WERI-Rb-1 (cell line): ENCODE measurements at regions not wholly inside any gene's neighbourhood (a gene's known extent, or its start where the extent isn't known, plus 50 kb on each side); places are given as distances from the start of the nearest gene placed in this dataset.

Experiments used
- DNase-seq: peaks from one replicate; pipeline ENCODE4 v3.0.0-alpha.2; 2020
- H3K27ac ChIP-seq: fragments of 250-450 bp; sonication (Bioruptor Pico); 2 replicates; pipeline ENCODE4 v1.5.1; 2020; ENCODE audit warnings: mild to moderate bottlenecking, moderate library complexity
- H3K27me3 ChIP-seq: fragments of 250-450 bp; sonication (Bioruptor Pico); 2 replicates; pipeline ENCODE4 v1.5.1; 2021; ENCODE audit warnings: mild to moderate bottlenecking, low read depth, moderate library complexity; ENCODE audit not compliant: insufficient read depth, severe bottlenecking
- H3K36me3 ChIP-seq: fragments of 250-450 bp; sonication (Bioruptor Pico); 2 replicates; pipeline ENCODE4 v1.5.1; 2020; ENCODE audit warnings: mild to moderate bottlenecking, moderate library complexity
- H3K4me3 ChIP-seq: 2 replicates; pipeline ENCODE4 v1.5.1; 2011; ENCODE audit warnings: low read depth, mild to moderate bottlenecking, control low read depth, low read length
- H3K9me3 ChIP-seq: fragments of 250-450 bp; sonication (Bioruptor Pico); 2 replicates; pipeline ENCODE4 v1.5.1; 2021; ENCODE audit warnings: mild to moderate bottlenecking, moderate library complexity; ENCODE audit not compliant: severe bottlenecking
- TF ChIP-seq, protein P1 (sequence below): IDR thresholded peaks from 2 replicates; pipeline ENCODE4 v1.5.1; 2011; ENCODE audit warnings: low read depth, mild to moderate bottlenecking, control low read depth, inconsistent platforms, low read length

DNA sequence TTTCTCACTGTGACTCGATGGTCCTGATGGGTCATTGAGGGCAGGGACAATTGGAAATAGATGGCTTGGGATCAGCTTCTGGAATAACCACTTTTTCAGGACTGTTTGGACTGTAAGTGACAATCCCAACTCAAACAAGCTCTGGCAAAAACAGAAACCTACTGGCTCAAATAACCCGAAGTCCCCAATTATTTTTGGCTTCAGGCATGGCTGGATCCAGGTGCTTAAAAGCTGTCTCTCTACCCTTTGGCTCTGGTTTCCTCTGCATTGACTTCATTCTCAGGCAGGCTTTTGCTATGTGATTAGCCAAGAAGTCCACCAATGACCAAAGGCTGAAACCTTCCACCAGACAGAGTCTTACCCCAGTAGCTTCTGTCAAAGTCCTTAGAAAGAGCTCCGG is 92.9 kb upstream of the PRR23E start:
- H3K27me3 ChIP-seq = no peaks in the 10 kb centered on the region
- TF ChIP-seq, protein P1, sequence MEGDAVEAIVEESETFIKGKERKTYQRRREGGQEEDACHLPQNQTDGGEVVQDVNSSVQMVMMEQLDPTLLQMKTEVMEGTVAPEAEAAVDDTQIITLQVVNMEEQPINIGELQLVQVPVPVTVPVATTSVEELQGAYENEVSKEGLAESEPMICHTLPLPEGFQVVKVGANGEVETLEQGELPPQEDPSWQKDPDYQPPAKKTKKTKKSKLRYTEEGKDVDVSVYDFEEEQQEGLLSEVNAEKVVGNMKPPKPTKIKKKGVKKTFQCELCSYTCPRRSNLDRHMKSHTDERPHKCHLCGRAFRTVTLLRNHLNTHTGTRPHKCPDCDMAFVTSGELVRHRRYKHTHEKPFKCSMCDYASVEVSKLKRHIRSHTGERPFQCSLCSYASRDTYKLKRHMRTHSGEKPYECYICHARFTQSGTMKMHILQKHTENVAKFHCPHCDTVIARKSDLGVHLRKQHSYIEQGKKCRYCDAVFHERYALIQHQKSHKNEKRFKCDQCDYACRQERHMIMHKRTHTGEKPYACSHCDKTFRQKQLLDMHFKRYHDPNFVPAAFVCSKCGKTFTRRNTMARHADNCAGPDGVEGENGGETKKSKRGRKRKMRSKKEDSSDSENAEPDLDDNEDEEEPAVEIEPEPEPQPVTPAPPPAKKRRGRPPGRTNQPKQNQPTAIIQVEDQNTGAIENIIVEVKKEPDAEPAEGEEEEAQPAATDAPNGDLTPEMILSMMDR = no peak
- no peak overlapping the region for H3K27ac ChIP-seq
- no peak for DNase-seq
- no peak overlapping the region for H3K4me3 ChIP-seq
- H3K36me3 ChIP-seq = no peaks in the 10 kb centered on the region
- peaks cover 10% of the 10 kb centered on the region for H3K9me3 ChIP-seq

DNA sequence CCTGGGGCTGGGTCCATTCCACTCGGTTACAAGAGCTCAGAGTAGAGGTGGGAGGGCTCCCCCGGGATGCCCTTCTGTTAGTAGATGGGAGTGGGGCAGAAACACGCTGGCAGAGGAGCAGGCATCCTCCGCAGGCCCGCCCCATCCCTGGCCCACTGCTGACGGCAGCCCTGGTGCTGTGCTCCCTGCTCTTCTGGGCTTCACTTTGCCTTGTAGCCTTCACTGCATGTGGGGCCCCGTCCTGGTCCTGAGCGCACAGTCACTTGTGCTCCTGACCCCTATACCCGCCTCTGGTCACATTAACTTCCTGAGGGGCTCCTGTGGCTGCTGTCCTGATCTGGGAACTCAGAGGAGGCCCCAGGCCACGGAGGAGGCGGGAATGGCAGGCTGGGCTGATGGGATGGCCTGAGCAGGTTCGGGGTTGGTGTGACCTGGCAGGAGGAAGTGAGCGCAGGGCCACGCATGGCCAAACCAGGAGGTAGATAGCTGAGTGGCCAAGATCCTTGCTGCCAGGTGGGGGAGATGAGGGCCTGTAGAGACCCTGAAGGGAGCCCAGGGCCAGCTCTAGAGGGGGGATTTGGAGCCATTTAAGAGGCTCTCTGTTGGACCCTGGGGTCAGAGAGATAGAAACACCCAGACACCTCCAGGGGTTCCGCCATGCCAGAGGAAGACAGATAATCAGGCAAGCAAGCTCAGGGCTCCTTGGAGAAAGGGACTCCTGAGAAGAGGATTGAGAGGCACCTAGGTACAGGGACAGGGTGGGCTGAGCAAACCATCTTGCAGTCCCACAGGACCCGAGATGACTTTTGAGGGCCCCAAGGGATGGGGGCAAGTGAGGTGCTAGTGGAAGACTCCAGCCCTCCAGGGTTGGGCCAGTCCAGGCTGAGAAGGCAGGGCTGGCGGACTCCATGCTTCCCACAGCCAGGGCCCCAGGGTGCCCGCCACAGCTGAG is 92.2 kb upstream of the PRR23E start:
- no peak overlapping the region for H3K27ac ChIP-seq
- TF ChIP-seq, protein P1 = no peak
- H3K27me3 ChIP-seq = no peaks in the 10 kb centered on the region
- peaks cover 2% of the 10 kb centered on the region for H3K9me3 ChIP-seq
- H3K36me3 ChIP-seq = no peaks in the 10 kb centered on the region
- no peak for DNase-seq
- no peak overlapping the region for H3K4me3 ChIP-seq

DNA sequence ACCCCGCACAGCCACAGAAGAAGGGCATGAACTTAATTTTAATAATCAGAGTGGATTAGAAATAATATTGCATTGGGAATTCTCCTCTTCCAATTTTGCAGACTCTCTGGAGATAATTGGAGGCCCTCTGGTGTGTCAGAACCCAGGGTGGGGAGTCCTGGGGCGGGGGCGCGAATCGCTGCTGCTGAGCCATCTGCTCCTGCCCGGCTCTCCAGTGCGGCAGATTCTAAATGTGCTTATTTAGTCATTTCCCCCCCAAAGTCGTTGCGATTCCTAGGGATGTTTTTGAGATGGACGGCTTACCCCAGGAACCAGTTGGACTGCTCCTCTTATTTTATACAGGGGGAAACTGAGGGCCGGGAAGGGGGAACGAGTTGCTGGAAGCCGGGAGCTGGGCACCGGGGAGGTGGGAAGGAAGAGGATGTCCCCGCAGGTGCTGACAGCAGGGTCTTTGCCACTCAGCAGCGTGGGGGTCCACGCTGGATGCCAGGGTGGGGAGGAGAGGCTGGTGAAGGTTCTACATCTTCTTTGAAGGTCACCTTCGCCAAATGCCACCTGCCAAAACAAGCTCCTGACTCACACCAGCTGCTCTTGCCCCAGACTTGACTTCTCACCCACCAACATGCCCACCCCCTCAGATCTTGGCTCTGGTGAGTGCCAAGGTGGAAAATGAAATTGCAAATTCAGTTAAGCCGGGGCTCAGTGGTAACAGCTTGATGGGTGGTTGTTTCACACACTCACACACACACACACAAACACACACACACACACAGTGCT is 91.3 kb upstream of the PRR23E start:
- TF ChIP-seq, protein P1 = no peak
- Histone ChIP-seq H3K4me3 (no peak overlapping the region), H3K27me3 (no peaks in the 10 kb centered on the region), H3K36me3 (no peaks in the 10 kb centered on the region), H3K9me3 (no peaks in the 10 kb centered on the region), H3K27ac (no peak overlapping the region)
- DNase-seq = no peak

DNA sequence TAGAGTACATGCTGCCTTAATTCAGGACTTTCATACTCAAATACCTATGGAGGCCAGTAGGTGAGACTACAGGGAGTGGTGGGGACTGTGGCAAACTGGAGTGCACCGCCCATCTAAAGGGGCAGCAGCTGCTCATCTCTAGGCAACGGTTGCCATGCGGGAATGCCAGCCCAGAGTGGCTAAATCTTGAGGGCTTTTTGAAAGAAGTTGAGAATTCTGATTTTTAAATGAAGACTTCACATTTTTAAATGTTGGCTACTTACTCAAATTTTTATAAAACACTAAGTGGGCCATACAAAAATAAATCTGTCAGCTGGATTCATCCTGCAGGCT is 90.8 kb upstream of the PRR23E start:
- DNase-seq = no peak
- Histone ChIP-seq H3K27ac (no peak overlapping the region), H3K36me3 (no peaks in the 10 kb centered on the region), H3K27me3 (no peaks in the 10 kb centered on the region), H3K4me3 (no peak overlapping the region), H3K9me3 (no peaks in the 10 kb centered on the region)
- TF ChIP-seq, protein P1 = no peak

DNA sequence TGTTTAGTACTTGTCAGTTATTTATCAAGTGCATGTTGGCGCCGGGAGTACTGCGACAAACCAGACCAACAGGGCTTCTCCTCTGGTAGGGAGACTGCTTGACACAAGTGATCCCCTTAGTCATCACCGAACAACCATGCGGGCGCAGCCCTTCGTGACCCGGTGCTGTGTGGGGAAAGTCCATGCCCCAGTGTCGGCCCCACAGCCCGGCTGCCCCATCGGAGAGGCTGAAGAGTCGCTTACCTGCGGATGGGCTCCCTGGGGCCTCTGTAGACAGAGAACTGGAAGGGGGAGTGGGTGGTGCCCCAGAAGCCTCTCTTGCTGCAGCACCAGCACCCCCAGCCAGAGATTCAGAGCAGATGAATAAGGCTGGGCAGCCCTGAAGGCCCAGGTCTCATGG is 90.3 kb upstream of the PRR23E start:
- DNase-seq = no peak
- TF ChIP-seq, protein P1 = no peak
- no peaks in the 10 kb centered on the region for H3K9me3 ChIP-seq
- no peak overlapping the region for H3K4me3 ChIP-seq
- no peaks in the 10 kb centered on the region for H3K36me3 ChIP-seq
- H3K27ac ChIP-seq = no peak overlapping the region
- H3K27me3 ChIP-seq = no peaks in the 10 kb centered on the region
